ENCODE measurements at regions not wholly inside any gene's neighbourhood (a gene's known extent, or its start where the extent isn't known, plus 50 kb on each side); places are given as distances from the start of the nearest gene placed in this dataset.

DNA sequence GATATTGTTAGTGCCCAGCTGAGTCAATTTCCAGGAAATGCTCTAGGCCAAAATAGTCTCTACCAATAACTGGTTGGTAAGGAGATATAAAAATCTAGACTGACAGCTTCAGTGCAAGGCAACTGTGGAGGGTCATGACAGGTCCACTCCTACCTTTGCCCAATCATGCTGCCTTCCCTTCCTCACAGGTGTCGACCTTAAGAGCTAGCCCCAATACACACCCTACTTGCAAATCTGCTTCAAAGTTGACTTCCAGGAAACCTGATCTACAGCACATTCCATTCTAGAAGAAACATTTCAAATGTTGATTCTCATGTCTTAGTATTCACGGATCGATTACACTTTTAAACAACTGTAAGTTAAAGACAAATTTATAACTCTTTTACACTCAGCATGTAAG is 1455.5 kb downstream of the TECRL start:
- H3K36me3 ChIP-seq, result no peaks in the 10 kb centered on the region
- H3K9me3 ChIP-seq, result peaks cover 0 to 7% of the 10 kb centered on the region in 2 donors
- no peaks in the 10 kb centered on the region for H3K27me3 ChIP-seq
- H3K4me3 ChIP-seq, result no peak overlapping the region
- H3K27ac ChIP-seq, result no peak overlapping the region
- TF ChIP-seq POLR2AphosphoS5 (IDR thresholded peaks at IDR 0.05) (no peak), POLR2A (IDR thresholded peaks at IDR 0.05) (no peak)
- TF ChIP-seq, protein P1, sequence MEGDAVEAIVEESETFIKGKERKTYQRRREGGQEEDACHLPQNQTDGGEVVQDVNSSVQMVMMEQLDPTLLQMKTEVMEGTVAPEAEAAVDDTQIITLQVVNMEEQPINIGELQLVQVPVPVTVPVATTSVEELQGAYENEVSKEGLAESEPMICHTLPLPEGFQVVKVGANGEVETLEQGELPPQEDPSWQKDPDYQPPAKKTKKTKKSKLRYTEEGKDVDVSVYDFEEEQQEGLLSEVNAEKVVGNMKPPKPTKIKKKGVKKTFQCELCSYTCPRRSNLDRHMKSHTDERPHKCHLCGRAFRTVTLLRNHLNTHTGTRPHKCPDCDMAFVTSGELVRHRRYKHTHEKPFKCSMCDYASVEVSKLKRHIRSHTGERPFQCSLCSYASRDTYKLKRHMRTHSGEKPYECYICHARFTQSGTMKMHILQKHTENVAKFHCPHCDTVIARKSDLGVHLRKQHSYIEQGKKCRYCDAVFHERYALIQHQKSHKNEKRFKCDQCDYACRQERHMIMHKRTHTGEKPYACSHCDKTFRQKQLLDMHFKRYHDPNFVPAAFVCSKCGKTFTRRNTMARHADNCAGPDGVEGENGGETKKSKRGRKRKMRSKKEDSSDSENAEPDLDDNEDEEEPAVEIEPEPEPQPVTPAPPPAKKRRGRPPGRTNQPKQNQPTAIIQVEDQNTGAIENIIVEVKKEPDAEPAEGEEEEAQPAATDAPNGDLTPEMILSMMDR (IDR thresholded peaks at IDR 0.05), result no peak
- DNase-seq (ENCODE audit: low spot score in 2 of 2), result no peak
- no peaks in the 10 kb centered on the region for H3K4me1 ChIP-seq
- intact Hi-C loops (cut with DNase I; ENCODE audit: low total_unique reads), result no loop called here

DNA sequence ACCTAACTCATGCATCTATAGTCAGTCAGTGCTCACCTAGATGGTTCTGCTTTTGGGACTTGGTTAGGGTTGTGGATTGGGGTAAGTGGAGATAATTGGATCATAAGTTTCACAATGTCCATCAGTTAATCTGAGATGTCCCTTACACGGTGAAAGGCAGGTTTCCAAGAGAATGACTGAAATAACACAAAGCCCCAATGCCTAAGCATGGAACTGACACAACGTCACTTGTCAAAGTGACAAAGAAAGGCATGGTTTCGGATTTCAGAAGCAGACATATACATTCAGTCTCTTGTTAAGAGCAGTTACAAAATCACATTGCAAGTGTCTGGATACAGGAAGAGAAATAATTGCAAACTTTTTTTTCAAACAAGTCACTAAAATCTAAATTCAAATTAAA is 1456.9 kb downstream of the TECRL start:
- H3K4me1 ChIP-seq, result no peaks in the 10 kb centered on the region
- TF ChIP-seq POLR2AphosphoS5 (IDR thresholded peaks at IDR 0.05) (no peak), POLR2A (IDR thresholded peaks at IDR 0.05) (no peak)
- TF ChIP-seq, protein P1 (IDR thresholded peaks at IDR 0.05), result no peak
- intact Hi-C loops (cut with DNase I; ENCODE audit: low total_unique reads), result no loop called here

DNA sequence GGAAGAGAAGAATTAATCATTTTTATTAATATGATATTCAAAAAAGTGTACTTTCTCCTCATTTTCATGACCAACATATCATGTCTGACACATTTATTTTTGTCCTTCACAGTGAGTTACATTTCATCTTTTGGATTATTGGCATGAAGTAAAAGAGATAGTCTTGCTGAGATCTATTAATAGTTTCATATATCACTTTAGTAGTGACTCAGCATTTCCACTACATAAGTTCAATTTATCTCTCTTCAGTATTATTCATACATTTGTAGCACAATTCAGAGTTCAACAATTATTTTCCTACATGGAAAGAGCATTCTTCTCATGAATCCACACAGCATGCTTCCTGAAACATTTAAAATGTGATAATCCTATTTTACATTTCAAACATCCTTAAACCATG is 1461.1 kb downstream of the TECRL start:
- Histone ChIP-seq H3K4me1 (no peaks in the 10 kb centered on the region), H3K9me3 (no peaks in the 10 kb centered on the region), H3K27me3 (no peaks in the 10 kb centered on the region), H3K4me3 (no peak overlapping the region), H3K36me3 (no peaks in the 10 kb centered on the region), H3K27ac (no peak overlapping the region)
- TF ChIP-seq POLR2AphosphoS5 (IDR thresholded peaks at IDR 0.05) (no peak), POLR2A (IDR thresholded peaks at IDR 0.05) (no peak)
- TF ChIP-seq, protein P1 (IDR thresholded peaks at IDR 0.05), result no peak
- intact Hi-C loops (cut with DNase I; ENCODE audit: low total_unique reads), result no loop called here
- DNase-seq (ENCODE audit: low spot score in 2 of 2), result no peak

More for the DNA sequence above, 1456.9 kb downstream of the TECRL start:
- H3K9me3 ChIP-seq, result peaks cover 0 to 3% of the 10 kb centered on the region in 2 donors
- no peak for DNase-seq (ENCODE audit: low spot score in 2 of 2)
- H3K4me3 ChIP-seq, result no peak overlapping the region
- H3K27me3 ChIP-seq, result no peaks in the 10 kb centered on the region
- no peak overlapping the region for H3K27ac ChIP-seq
- H3K36me3 ChIP-seq, result no peaks in the 10 kb centered on the region

DNA sequence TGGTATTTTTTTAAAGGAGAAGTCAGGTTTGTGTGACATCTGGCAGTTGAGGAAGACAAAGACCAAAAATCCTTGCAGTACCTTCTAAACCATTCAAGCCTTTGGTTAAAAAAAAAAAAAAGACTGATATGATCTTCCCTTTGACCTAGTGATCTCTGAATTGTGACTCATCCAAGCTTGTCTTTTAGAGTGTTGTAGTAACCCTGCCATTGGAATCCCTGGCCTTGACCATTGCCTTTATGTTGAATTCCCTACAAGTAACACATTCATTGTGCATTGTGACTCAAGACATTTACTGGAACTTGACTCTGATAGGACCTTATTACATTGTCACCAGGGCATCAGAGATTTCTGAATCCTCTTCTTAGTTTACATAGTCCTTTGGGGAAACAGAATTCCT is 1469.0 kb downstream of the TECRL start:
- TF ChIP-seq POLR2A (IDR thresholded peaks at IDR 0.05) (no peak), POLR2AphosphoS5 (IDR thresholded peaks at IDR 0.05) (no peak)
- TF ChIP-seq, protein P1 (IDR thresholded peaks at IDR 0.05), result no peak

DNA sequence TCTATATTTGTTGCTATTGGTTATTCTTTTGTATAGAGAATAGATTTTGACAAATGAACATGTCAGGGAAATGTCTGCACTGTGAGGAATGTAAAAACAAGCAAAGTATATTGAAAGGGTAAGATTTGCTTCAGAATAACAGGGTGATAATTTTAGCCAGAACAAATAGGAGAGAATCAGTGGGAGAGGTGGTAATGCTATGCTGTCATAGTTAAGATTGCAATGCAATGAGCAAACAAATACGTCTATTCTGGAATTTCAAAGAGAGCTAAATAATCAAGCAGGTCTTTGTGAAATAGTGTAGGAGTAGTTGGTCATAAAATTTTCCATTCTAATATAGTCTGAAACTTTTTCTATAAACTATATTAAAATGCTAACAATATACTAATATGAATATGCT is 1478.4 kb downstream of the TECRL start:
- H3K36me3 ChIP-seq, result no peaks in the 10 kb centered on the region

More for the DNA sequence above, 1469.0 kb downstream of the TECRL start:
- no peak overlapping the region for H3K27ac ChIP-seq
- H3K9me3 ChIP-seq, result peaks cover 0 to under 1% of the 10 kb centered on the region in 2 donors
- H3K36me3 ChIP-seq, result no peaks in the 10 kb centered on the region
- no peak for DNase-seq (ENCODE audit: low spot score in 2 of 2)
- no peak overlapping the region for H3K4me3 ChIP-seq
- H3K4me1 ChIP-seq, result no peaks in the 10 kb centered on the region
- intact Hi-C loops (cut with DNase I; ENCODE audit: low total_unique reads), result no loop called here
- H3K27me3 ChIP-seq, result no peaks in the 10 kb centered on the region

More for the DNA sequence above, 1478.4 kb downstream of the TECRL start:
- intact Hi-C loops (cut with DNase I; ENCODE audit: low total_unique reads), result no loop called here
- DNase-seq (ENCODE audit: low spot score in 2 of 2), result no peak
- Histone ChIP-seq H3K9me3 (peaks cover 0 to 5% of the 10 kb centered on the region in 2 donors), H3K27ac (no peak overlapping the region), H3K4me1 (no peaks in the 10 kb centered on the region), H3K4me3 (no peak overlapping the region), H3K27me3 (no peaks in the 10 kb centered on the region)
- TF ChIP-seq POLR2A (IDR thresholded peaks at IDR 0.05) (no peak), POLR2AphosphoS5 (IDR thresholded peaks at IDR 0.05) (no peak)
- TF ChIP-seq, protein P1 (IDR thresholded peaks at IDR 0.05), result no peak
